Stomach (tissue), 4 donors: ENCODE measurements at regions not wholly inside any gene's neighbourhood (a gene's known extent, or its start where the extent isn't known, plus 50 kb on each side); places are given as distances from the start of the nearest gene placed in this dataset.

Source experiments
- POLR2A ChIP-seq, 4 donors: fragments of 450-650 bp; IDR thresholded peaks; one replicate each; pipeline ENCODE4 v1.6.1; 2016; ENCODE audit warnings: antibody characterized with exemption in 4 of 4, control low read depth in 2 of 4, mild to moderate bottlenecking in 1 of 4, moderate library complexity in 1 of 4
- POLR2AphosphoS5 ChIP-seq, 3 donors: sonication (generic); formaldehyde crosslinking; IDR thresholded peaks; one replicate each; pipeline ENCODE4 v1.6.1; 2016; ENCODE audit warnings: antibody characterized with exemption in 3 of 3
- TF ChIP-seq, protein P1 (sequence below), 7 experiments: fragments of 450-650 bp in 4 of 7; fragments of 200-600 bp in 3 of 7; sonication (generic) in 3 of 7; IDR thresholded peaks; one replicate each; pipeline ENCODE4 v1.5.1; 2016 to 2019; ENCODE audit warnings: antibody characterized with exemption in 7 of 7, control low read depth in 2 of 7, mild to moderate bottlenecking in 1 of 7

GRCh38 chr6:166075186-166075585 lies 92.5 kb downstream of the TBXT start:
- TF ChIP-seq, protein P1, sequence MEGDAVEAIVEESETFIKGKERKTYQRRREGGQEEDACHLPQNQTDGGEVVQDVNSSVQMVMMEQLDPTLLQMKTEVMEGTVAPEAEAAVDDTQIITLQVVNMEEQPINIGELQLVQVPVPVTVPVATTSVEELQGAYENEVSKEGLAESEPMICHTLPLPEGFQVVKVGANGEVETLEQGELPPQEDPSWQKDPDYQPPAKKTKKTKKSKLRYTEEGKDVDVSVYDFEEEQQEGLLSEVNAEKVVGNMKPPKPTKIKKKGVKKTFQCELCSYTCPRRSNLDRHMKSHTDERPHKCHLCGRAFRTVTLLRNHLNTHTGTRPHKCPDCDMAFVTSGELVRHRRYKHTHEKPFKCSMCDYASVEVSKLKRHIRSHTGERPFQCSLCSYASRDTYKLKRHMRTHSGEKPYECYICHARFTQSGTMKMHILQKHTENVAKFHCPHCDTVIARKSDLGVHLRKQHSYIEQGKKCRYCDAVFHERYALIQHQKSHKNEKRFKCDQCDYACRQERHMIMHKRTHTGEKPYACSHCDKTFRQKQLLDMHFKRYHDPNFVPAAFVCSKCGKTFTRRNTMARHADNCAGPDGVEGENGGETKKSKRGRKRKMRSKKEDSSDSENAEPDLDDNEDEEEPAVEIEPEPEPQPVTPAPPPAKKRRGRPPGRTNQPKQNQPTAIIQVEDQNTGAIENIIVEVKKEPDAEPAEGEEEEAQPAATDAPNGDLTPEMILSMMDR (IDR thresholded peaks at IDR 0.05) = no peak
- TF ChIP-seq POLR2A (IDR thresholded peaks at IDR 0.05) (no peak), POLR2AphosphoS5 (IDR thresholded peaks at IDR 0.05) (no peak)
